Mucosa of descending colon (tissue), 3 donors: ENCODE measurements at regions not wholly inside any gene's neighbourhood (a gene's known extent, or its start where the extent isn't known, plus 50 kb on each side); places are given as distances from the start of the nearest gene placed in this dataset.

Experiments used
- ATAC-seq: fragments of 200-7000 bp; cut with Tn5 transposase; one replicate; pipeline ENCODE4 v1.9.1; 2020; ENCODE audit warnings: mild to moderate bottlenecking, moderate library complexity
- DNase-seq, 3 donors: peaks; one replicate each; pipeline ENCODE4 v3.0.0-alpha.2; 2020
- H3K36me3 ChIP-seq: fragments of 200-600 bp; one replicate; pipeline ENCODE4 v1.8.0; 2021; ENCODE audit warnings: low read depth, mild to moderate bottlenecking
- H3K4me1 ChIP-seq: fragments of 200-600 bp; one replicate; pipeline ENCODE4 v1.8.0; 2021; ENCODE audit warnings: low read depth, mild to moderate bottlenecking
- H3K4me3 ChIP-seq: fragments of 200-600 bp; one replicate; pipeline ENCODE4 v1.8.0; 2021; ENCODE audit warnings: mild to moderate bottlenecking
- H3K9me3 ChIP-seq: fragments of 200-600 bp; one replicate; pipeline ENCODE4 v1.8.0; 2021; ENCODE audit warnings: mild to moderate bottlenecking
- CTCF ChIP-seq: fragments of 200-600 bp; IDR thresholded peaks from one replicate; pipeline ENCODE4 v1.8.0; 2022; ENCODE audit warnings: antibody characterized with exemption, mild to moderate bottlenecking
- intact Hi-C, 2 donors: fragments of 100-400 bp; cut with DNase I in 1 of 2; cut with micrococcal nuclease in 1 of 2; formaldehyde crosslinking; loops; one replicate each; pipeline versions ENCODE4 v1.11.0 to v1.11.1; 2022; cut with DNase I, micrococcal nuclease
- donor health status: DM: no; HTN: no; CAD: no; lungs with moderate emphysema.
- donor health status: DM: no; HTN: no; CAD: no.
- donor health status: DM: no; HTN: yes; CAD: no.

- DNase-seq (peak in 1 of 3 donors; percentile 2), ATAC-seq (no peak)
- Histone ChIP-seq H3K4me3 (no peak overlapping the region), H3K4me1 (no peaks in the 10 kb centered on the region), H3K36me3 (no peaks in the 10 kb centered on the region), H3K9me3 (no peaks in the 10 kb centered on the region)
- intact Hi-C loops = no loop called here
- TF ChIP-seq CTCF = no peak
Measured at GRCh38 chr11:76263166-76263565, 56.9 kb upstream of the WNT11 start.

GRCh38 chr11:76260296-76260925 is 54.1 kb upstream of the WNT11 start:
- Histone ChIP-seq H3K4me3 (no peak overlapping the region), H3K36me3 (no peaks in the 10 kb centered on the region), H3K4me1 (no peaks in the 10 kb centered on the region), H3K9me3 (no peaks in the 10 kb centered on the region)
- DNase-seq = peak in 1 of 3 donors; percentile 15
- no peak for TF ChIP-seq CTCF
- intact Hi-C loops = no loop called here
- ATAC-seq = no peak

GRCh38 chr11:76259299-76259908 is 53.1 kb upstream of the WNT11 start:
- Histone ChIP-seq H3K36me3 (no peaks in the 10 kb centered on the region), H3K4me3 (no peak overlapping the region), H3K4me1 (no peaks in the 10 kb centered on the region), H3K9me3 (no peaks in the 10 kb centered on the region)
- ATAC-seq (no peak), DNase-seq (no peak)
- intact Hi-C loops = no loop called here
- TF ChIP-seq CTCF = no peak

- peak in 1 of 3 donors; percentile 33 for DNase-seq
- intact Hi-C loops = no loop called here
- no peak for TF ChIP-seq CTCF
- no peak for ATAC-seq
- Histone ChIP-seq H3K4me1 (no peaks in the 10 kb centered on the region), H3K9me3 (no peaks in the 10 kb centered on the region), H3K36me3 (no peaks in the 10 kb centered on the region), H3K4me3 (no peak overlapping the region)
Measured at GRCh38 chr11:76257074-76257719, 50.9 kb upstream of the WNT11 start.

GRCh38 chr11:76256448-76256847 is 50.1 kb upstream of the WNT11 start:
- intact Hi-C loops = no loop called here
- DNase-seq (peak in 1 of 3 donors; percentile 33), ATAC-seq (no peak)
- Histone ChIP-seq H3K9me3 (no peaks in the 10 kb centered on the region), H3K4me1 (no peaks in the 10 kb centered on the region), H3K36me3 (no peaks in the 10 kb centered on the region), H3K4me3 (no peak overlapping the region)
- TF ChIP-seq CTCF = no peak
